Naive thymus-derived CD4-positive, alpha-beta T cell (primary cell): ENCODE measurements at regions not wholly inside any gene's neighbourhood (a gene's known extent, or its start where the extent isn't known, plus 50 kb on each side); places are given as distances from the start of the nearest gene placed in this dataset.
A peak's percentile ranks its signal among the peaks of the same experiment; 100 is the strongest.

Source experiments
- ATAC-seq: fragments of 150-1000 bp; cut with Tn5 transposase; 2 replicates; pipeline ENCODE4 v1.10.0; 2021; ENCODE audit warnings: mild to moderate bottlenecking, moderate library complexity
- CTCF ChIA-PET: fragments of 350-600 bp; sonication (Branson Sonifier 250); formaldehyde crosslinking; loops from one replicate; lab custom pipeline; 2021; ENCODE audit warnings: antibody characterized with exemption; lab: Charles Lee
- POLR2A ChIA-PET: fragments of 350-600 bp; sonication (Branson Sonifier 250); formaldehyde crosslinking; loops from one replicate; lab custom pipeline; 2021; ENCODE audit warnings: antibody characterized with exemption, inconsistent platforms; lab: Charles Lee
- DNase-seq, 9 donors: peaks; one replicate each; pipeline versions ENCODE4 v3.0.0 to v3.0.0-alpha.2; 2020 to 2022; ENCODE audit warnings: mixed read lengths in 1 of 9
- H3K27ac ChIP-seq: one replicate; pipeline ENCODE4 v1.7.0; 2013; ENCODE audit warnings: mild to moderate bottlenecking, low read depth, low read length, moderate library complexity
- H3K27me3 ChIP-seq, 2 donors: one replicate each; pipeline ENCODE4 v1.7.0; 2013; ENCODE audit warnings: low read length in 2 of 2, mild to moderate bottlenecking in 2 of 2, moderate library complexity in 2 of 2; ENCODE audit not compliant: control insufficient read depth in 2 of 2, insufficient read depth in 2 of 2
- H3K36me3 ChIP-seq, 3 experiments: 1 replicate in 2 of 3; 2 replicates in 1 of 3; pipeline ENCODE4 v1.7.0; 2013; ENCODE audit warnings: low read length in 3 of 3, mild to moderate bottlenecking in 3 of 3, moderate library complexity in 1 of 3; ENCODE audit not compliant: insufficient read depth in 3 of 3, control insufficient read depth in 2 of 3
- H3K4me1 ChIP-seq, 2 donors: one replicate each; pipeline ENCODE4 v1.7.0; 2013; ENCODE audit warnings: low read length in 2 of 2, mild to moderate bottlenecking in 2 of 2, moderate library complexity in 1 of 2; ENCODE audit not compliant: control insufficient read depth in 2 of 2, insufficient read depth in 2 of 2
- H3K4me3 ChIP-seq: 2 replicates; pipeline ENCODE4 v1.7.0; 2013; ENCODE audit warnings: mild to moderate bottlenecking, low read length
- H3K9me3 ChIP-seq, 3 experiments: 1 replicate in 2 of 3; 2 replicates in 1 of 3; pipeline ENCODE4 v1.7.0; 2013; ENCODE audit warnings: low read length in 3 of 3; ENCODE audit not compliant: control insufficient read depth in 2 of 3
- H3K27ac Mint-ChIP-seq, 9 donors: one replicate each; pipeline ENCODE4 v1.8.0; 2020 to 2022; ENCODE audit warnings: mixed read lengths in 9 of 9, mild to moderate bottlenecking in 8 of 9, moderate library complexity in 5 of 9, inconsistent platforms in 2 of 9
- H3K27me3 Mint-ChIP-seq, 5 donors: one replicate each; pipeline ENCODE4 v1.8.0; 2021 to 2022; ENCODE audit warnings: mixed read lengths in 5 of 5, mild to moderate bottlenecking in 1 of 5
- H3K36me3 Mint-ChIP-seq, 5 donors: one replicate each; pipeline ENCODE4 v1.8.0; 2020 to 2022; ENCODE audit warnings: mixed read lengths in 5 of 5, mild to moderate bottlenecking in 3 of 5, inconsistent platforms in 1 of 5
- H3K4me1 Mint-ChIP-seq, 7 donors: one replicate each; pipeline ENCODE4 v1.8.0; 2020 to 2022; ENCODE audit warnings: mixed read lengths in 7 of 7, mild to moderate bottlenecking in 3 of 7, inconsistent platforms in 1 of 7
- H3K4me3 Mint-ChIP-seq, 10 donors: one replicate each; pipeline ENCODE4 v1.8.0; 2020 to 2022; ENCODE audit warnings: mild to moderate bottlenecking in 10 of 10, mixed read lengths in 10 of 10, moderate library complexity in 6 of 10, inconsistent platforms in 2 of 10
- H3K9me3 Mint-ChIP-seq, 11 donors: one replicate each; pipeline ENCODE4 v1.8.0; 2020 to 2022; ENCODE audit warnings: mixed read lengths in 11 of 11, mild to moderate bottlenecking in 4 of 11, inconsistent platforms in 1 of 11, moderate library complexity in 1 of 11
- intact Hi-C, 2 donors: fragments of 100-400 bp; cut with micrococcal nuclease; formaldehyde crosslinking; loops; one replicate each; pipeline ENCODE4 v1.15.1; 2023

DNA sequence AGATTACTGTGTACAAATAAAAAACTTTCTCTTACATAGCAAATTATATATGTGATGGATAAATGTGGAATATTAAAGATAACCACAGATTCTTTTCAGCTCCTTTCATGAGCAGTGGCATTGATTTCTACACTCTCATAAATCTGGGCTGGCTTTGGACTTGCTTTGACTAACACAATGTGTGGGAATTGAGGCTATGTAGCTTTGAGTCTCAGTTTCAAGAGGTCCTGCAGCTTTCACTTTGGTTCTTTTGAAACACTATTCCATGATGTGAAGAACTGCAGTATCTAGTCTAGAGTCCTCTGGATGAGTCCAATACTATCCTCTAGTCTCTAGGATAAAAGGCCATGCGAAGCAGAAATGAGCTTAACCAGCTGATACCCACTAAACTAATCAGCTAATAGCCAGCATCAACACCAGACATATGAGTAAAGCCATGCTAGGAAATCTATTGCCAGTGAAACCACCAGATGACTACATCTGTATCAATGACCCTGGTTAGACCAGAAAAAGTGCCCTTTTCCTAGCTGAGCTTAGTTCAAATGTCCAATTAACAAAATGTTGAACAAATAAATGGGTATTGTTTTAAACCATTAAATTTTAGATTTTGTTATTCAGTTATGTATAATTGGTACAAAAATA, 274.9 kb upstream of the ZPLD1 start:
- H3K4me3 ChIP-seq = no peak overlapping the region
- no peak overlapping the region for H3K27ac ChIP-seq
- H3K4me1 Mint-ChIP-seq = peaks cover 9 to 16% (median 13%) of the 10 kb centered on the region in 7 donors
- ChIA-PET CTCF (no interaction called here), POLR2A (interaction anchor here (0.6 to 1.6 kb wide), 4 partner anchors 12 to 310 kb away, joined by 3 to 7 read pairs (median 4); no protein-coding TSS in a partner anchor)
- peaks cover 0 to 1% (median 0%) of the 10 kb centered on the region in 5 donors for H3K36me3 Mint-ChIP-seq
- no peaks in the 10 kb centered on the region for H3K9me3 ChIP-seq
- no peaks in the 10 kb centered on the region for H3K36me3 ChIP-seq
- ATAC-seq = no peak
- H3K4me1 ChIP-seq = no peaks in the 10 kb centered on the region
- no peak overlapping the region for H3K27ac Mint-ChIP-seq
- H3K27me3 Mint-ChIP-seq = no peaks in the 10 kb centered on the region
- H3K4me3 Mint-ChIP-seq = no peak overlapping the region
- intact Hi-C loops = no loop called here
- no peak for DNase-seq
- H3K9me3 Mint-ChIP-seq = peaks cover 0 to 4% (median 0%) of the 10 kb centered on the region in 11 donors
- no peaks in the 10 kb centered on the region for H3K27me3 ChIP-seq

DNA sequence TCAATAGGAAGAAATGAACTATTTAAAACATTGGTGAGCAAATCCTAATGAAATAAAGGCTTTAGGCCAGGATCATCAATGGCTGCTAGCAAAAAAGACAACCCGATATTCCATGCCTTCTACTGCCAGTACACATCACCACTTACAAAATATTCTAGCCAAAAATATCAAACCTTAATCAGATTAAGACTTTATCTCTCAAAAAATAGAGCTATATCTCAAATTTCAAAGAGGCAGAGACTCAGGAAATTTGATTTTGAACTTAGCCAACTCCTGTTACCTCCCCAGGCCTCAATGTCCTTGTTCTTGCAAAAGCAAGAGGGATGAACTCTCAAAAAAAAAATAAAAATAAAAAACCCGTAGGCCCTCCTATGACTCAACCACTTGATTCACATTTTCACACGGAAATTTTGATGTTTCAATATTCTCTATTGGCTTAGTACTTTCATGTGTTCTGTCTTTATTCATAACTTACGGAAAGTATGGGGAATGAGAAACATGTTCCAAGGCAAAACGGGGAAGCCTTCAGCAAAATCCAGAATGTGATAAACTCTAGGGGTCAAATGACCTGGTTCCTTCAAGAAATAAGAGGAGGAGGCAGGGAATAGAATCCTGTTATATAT, 273.3 kb upstream of the ZPLD1 start:
- DNase-seq = no peak
- H3K36me3 Mint-ChIP-seq = peaks cover 0 to 2% (median 0%) of the 10 kb centered on the region in 5 donors
- Histone ChIP-seq H3K4me3 (no peak overlapping the region), H3K27me3 (no peaks in the 10 kb centered on the region), H3K27ac (no peak overlapping the region), H3K9me3 (no peaks in the 10 kb centered on the region), H3K36me3 (no peaks in the 10 kb centered on the region), H3K4me1 (no peaks in the 10 kb centered on the region)
- no peaks in the 10 kb centered on the region for H3K27me3 Mint-ChIP-seq
- CTCF ChIA-PET = no interaction called here
- H3K27ac Mint-ChIP-seq = no peak overlapping the region
- H3K9me3 Mint-ChIP-seq = peaks cover 0 to 2% (median 0%) of the 10 kb centered on the region in 11 donors
- no peak overlapping the region for H3K4me3 Mint-ChIP-seq
- POLR2A ChIA-PET = interaction anchor here (0.8 kb wide), 1 partner anchor 47 kb away, joined by 4 read pairs; no protein-coding TSS in a partner anchor
- no peak for ATAC-seq
- H3K4me1 Mint-ChIP-seq = peaks cover 5 to 16% (median 12%) of the 10 kb centered on the region in 7 donors
- intact Hi-C loops = no loop called here

DNA sequence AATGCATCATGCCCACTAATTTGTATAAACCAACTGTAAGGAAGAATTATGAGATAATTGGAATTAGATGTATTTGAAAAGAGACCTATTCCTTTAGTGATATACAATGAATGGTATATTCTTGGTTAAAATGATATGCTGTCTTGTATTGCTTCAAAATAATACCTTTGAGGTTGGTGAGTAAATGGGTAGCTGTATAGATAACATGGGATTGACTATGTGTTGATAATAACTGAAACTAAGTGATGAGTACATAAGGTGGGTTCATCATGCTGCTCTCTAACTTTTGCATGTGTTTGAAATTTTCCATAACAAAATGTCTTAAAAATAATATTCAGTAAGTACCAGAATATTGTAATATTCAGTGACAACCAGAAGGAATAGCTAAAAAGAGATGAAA, 272.6 kb upstream of the ZPLD1 start:
- no peak overlapping the region for H3K27ac ChIP-seq
- Mint-ChIP-seq H3K4me3 (no peak overlapping the region), H3K36me3 (peaks cover 0 to 2% (median 0%) of the 10 kb centered on the region in 5 donors), H3K27me3 (no peaks in the 10 kb centered on the region), H3K9me3 (peaks cover 0 to 2% (median 0%) of the 10 kb centered on the region in 11 donors), H3K27ac (peak overlapping the region in 4 of 9 donors; percentile 3 to 72 (median 40)), H3K4me1 (peaks cover 5 to 16% (median 12%) of the 10 kb centered on the region in 7 donors)
- CTCF ChIA-PET = no interaction called here
- no peaks in the 10 kb centered on the region for H3K9me3 ChIP-seq
- ATAC-seq (no peak), DNase-seq (no peak)
- intact Hi-C loops = no loop called here
- H3K27me3 ChIP-seq = no peaks in the 10 kb centered on the region
- H3K36me3 ChIP-seq = no peaks in the 10 kb centered on the region
- POLR2A ChIA-PET = interaction anchor here (0.8 kb wide), 1 partner anchor 48 kb away, joined by 4 read pairs; no protein-coding TSS in a partner anchor
- no peak overlapping the region for H3K4me3 ChIP-seq
- no peaks in the 10 kb centered on the region for H3K4me1 ChIP-seq

DNA sequence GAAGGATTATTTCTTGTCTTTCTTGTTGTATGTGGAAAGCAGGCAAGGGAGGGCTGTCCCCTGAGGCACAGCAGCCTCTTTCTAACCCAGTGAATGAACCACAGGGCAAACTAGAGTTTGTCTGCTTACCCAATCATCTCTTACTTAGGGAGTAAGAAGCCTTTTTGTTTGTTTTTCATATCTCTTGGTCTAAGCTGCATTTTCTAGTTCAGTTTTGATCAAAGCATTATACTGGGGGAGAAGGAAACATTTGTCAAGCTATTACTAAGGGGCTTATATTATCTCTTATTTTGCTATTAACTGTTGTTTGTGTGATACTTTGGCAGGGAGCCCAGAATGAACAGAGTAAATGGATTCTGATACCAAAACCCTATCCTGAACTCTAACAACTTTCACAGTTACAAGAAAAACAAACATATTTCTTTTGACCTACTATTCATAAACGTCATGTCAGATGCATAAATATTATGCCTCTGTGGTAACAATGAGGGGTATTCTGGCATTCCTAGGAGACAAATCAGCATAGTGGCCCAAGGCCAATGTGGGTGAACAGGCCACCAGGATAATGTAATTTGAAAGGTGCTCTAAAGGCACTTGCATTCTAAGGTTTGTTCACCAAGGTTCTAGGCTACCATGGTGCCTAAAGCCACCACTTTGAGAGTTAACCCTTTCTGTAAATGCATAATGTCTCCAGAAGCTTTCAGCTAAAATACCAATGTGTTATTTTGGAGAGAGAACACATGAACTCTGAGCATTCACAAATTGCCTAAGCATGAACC, 271.6 kb upstream of the ZPLD1 start:
- Histone ChIP-seq H3K4me3 (no peak overlapping the region), H3K36me3 (no peaks in the 10 kb centered on the region), H3K27ac (no peak overlapping the region), H3K27me3 (no peaks in the 10 kb centered on the region), H3K9me3 (no peaks in the 10 kb centered on the region), H3K4me1 (no peaks in the 10 kb centered on the region)
- Mint-ChIP-seq H3K27me3 (no peaks in the 10 kb centered on the region), H3K27ac (peak overlapping the region in 8 of 9 donors; percentile 21 to 72 (median 42)), H3K4me1 (peaks cover 5 to 16% (median 12%) of the 10 kb centered on the region in 7 donors), H3K36me3 (peaks cover 0 to 2% (median 0%) of the 10 kb centered on the region in 5 donors), H3K4me3 (no peak overlapping the region), H3K9me3 (peaks cover 0 to 2% (median 0%) of the 10 kb centered on the region in 11 donors)
- ATAC-seq (no peak), DNase-seq (peak in 1 of 9 donors; percentile 5)
- ChIA-PET POLR2A (no interaction called here), CTCF (no interaction called here)
- intact Hi-C loops = no loop called here

DNA sequence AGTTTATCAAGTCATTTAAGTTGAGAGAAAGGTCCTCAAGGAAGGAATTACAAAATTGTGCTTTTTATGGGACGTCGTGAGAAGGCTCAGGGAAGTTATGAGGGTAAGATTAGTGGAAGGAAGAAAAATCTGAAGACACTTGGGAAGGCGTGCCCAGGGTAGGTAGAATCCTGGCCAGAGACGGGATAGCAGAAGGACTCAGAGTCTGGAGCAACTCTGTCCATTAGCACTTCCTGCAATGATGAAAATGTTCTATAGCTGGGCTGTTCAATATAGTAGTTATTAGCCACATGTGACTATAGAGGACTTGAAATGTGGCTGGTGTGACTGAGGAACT, 271.0 kb upstream of the ZPLD1 start:
- peak overlapping the region in 2 of 9 donors; percentile 19 to 23 for H3K27ac Mint-ChIP-seq
- H3K4me1 ChIP-seq = no peaks in the 10 kb centered on the region
- no peaks in the 10 kb centered on the region for H3K27me3 ChIP-seq
- peaks cover 0 to 2% (median 0%) of the 10 kb centered on the region in 5 donors for H3K36me3 Mint-ChIP-seq
- ATAC-seq = no peak
- no peak for DNase-seq
- H3K4me1 Mint-ChIP-seq = peaks cover 5 to 16% (median 14%) of the 10 kb centered on the region in 7 donors
- no peaks in the 10 kb centered on the region for H3K27me3 Mint-ChIP-seq
- ChIA-PET POLR2A (no interaction called here), CTCF (no interaction called here)
- no peak overlapping the region for H3K4me3 ChIP-seq
- no peaks in the 10 kb centered on the region for H3K36me3 ChIP-seq
- intact Hi-C loops = no loop called here
- H3K4me3 Mint-ChIP-seq = no peak overlapping the region
- H3K9me3 ChIP-seq = no peaks in the 10 kb centered on the region
- H3K9me3 Mint-ChIP-seq = peaks cover 0 to 7% (median 0%) of the 10 kb centered on the region in 11 donors
- no peak overlapping the region for H3K27ac ChIP-seq

DNA sequence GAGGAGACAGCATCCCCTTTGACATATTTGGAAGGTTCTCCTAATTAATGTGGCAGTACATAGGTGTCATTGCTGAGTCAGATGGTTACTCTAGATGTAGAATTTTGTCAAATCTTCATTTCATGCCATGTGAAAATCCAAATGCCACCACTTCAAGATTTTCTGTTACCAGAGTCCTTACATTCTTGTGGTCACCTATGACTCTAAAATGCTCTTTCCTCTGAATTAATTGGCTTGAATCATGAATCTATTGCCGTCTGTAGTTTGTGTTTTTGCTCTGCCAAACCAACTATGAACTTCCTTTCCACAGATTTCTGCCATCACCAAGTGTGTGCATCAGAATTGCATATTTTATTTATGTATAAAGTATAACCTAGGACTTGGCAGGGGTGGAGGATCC, 269.4 kb upstream of the ZPLD1 start:
- intact Hi-C loops = no loop called here
- H3K27me3 ChIP-seq = no peaks in the 10 kb centered on the region
- H3K9me3 Mint-ChIP-seq = peaks cover 0 to 12% (median 0%) of the 10 kb centered on the region in 11 donors
- ATAC-seq = no peak
- H3K4me3 Mint-ChIP-seq = no peak overlapping the region
- POLR2A ChIA-PET = interaction anchor here (0.9 kb wide), 1 partner anchor 12 kb away, joined by 3 read pairs; no protein-coding TSS in a partner anchor
- H3K27ac Mint-ChIP-seq = no peak overlapping the region
- DNase-seq = no peak
- peaks cover 0 to 6% (median 0%) of the 10 kb centered on the region in 5 donors for H3K36me3 Mint-ChIP-seq
- CTCF ChIA-PET = interaction anchor here (0.6 kb wide), 1 partner anchor 11 kb away, joined by 3 read pairs; no protein-coding TSS in a partner anchor
- no peaks in the 10 kb centered on the region for H3K4me1 ChIP-seq
- H3K9me3 ChIP-seq = no peaks in the 10 kb centered on the region
- peaks cover 5 to 18% (median 14%) of the 10 kb centered on the region in 7 donors for H3K4me1 Mint-ChIP-seq
- H3K36me3 ChIP-seq = no peaks in the 10 kb centered on the region
- no peak overlapping the region for H3K4me3 ChIP-seq
- no peaks in the 10 kb centered on the region for H3K27me3 Mint-ChIP-seq
- no peak overlapping the region for H3K27ac ChIP-seq
